SK-N-SH (cell line): ENCODE measurements at regions not wholly inside any gene's neighbourhood (a gene's known extent, or its start where the extent isn't known, plus 50 kb on each side); places are given as distances from the start of the nearest gene placed in this dataset.

Source experiments
- CTCF ChIA-PET: fragments of 300-600, 350-600 bp; formaldehyde crosslinking; extraction: SDS; loops from one replicate; lab custom pipeline; 2021; lab: Yijun Ruan, JAX
- POLR2A ChIA-PET: fragments of 350-600 bp; sonication (Branson Sonifier 250); formaldehyde crosslinking; extraction: SDS; loops from one replicate; lab custom pipeline; 2020; ENCODE audit warnings: antibody characterized with exemption, inconsistent platforms; lab: Yijun Ruan, JAX
- DNase-seq: peaks from one replicate; pipeline ENCODE4 v3.0.0; 2012
- H2AFZ ChIP-seq: fragments of 200-600 bp; sonication (generic); 2 replicates; pipeline ENCODE4 v1.8.1; 2016; ENCODE audit warnings: antibody characterized with exemption, mild to moderate bottlenecking, low read depth
- H3F3A ChIP-seq: fragments of 200-600 bp; sonication (generic); replicated peaks from 2 replicates; pipeline ENCODE3; 2016; ENCODE audit warnings: antibody characterized with exemption, mild to moderate bottlenecking; ENCODE audit not compliant: insufficient read depth
- H3K27ac ChIP-seq, 2 experiments: fragments of 200-500 bp in 1 of 2; fragments of 200-600 bp in 1 of 2; sonication (Bioruptor generic) in 1 of 2; sonication (generic), shearing (Covaris generic) in 1 of 2; 2 replicates each; pipeline versions ENCODE4 v1.5.1 to v1.6.1; 2014 to 2016; ENCODE audit warnings: low read depth in 2 of 2, inconsistent platforms in 1 of 2, low read length in 1 of 2, mild to moderate bottlenecking in 1 of 2, mixed read lengths in 1 of 2
- H3K27me3 ChIP-seq: fragments of 200-600 bp; sonication (generic), shearing (Covaris generic); 2 replicates; pipeline ENCODE4 v1.6.1; 2016; ENCODE audit warnings: mixed run types; ENCODE audit not compliant: insufficient read depth
- H3K36me3 ChIP-seq, 2 experiments: fragments of 200-500 bp in 1 of 2; fragments of 200-600 bp in 1 of 2; sonication (Bioruptor generic) in 1 of 2; sonication (generic) in 1 of 2; replicated peaks in 1 of 2; 2 replicates each; pipeline versions ENCODE3 to v1.5.1; 2014 to 2016; ENCODE audit warnings: low read length in 1 of 2, mild to moderate bottlenecking in 1 of 2; ENCODE audit not compliant: insufficient read depth in 2 of 2, control insufficient read depth in 1 of 2
- H3K4me1 ChIP-seq, 2 experiments: fragments of 200-500 bp in 1 of 2; fragments of 200-600 bp in 1 of 2; sonication (Bioruptor generic) in 1 of 2; sonication (generic), shearing (Covaris generic) in 1 of 2; 2 replicates each; pipeline versions ENCODE4 v1.5.1 to v1.6.1; 2014 to 2016; ENCODE audit warnings: low read depth in 1 of 2, low read length in 1 of 2, mixed run types in 1 of 2; ENCODE audit not compliant: insufficient read depth in 2 of 2, control insufficient read depth in 1 of 2
- H3K4me2 ChIP-seq: fragments of 200-600 bp; sonication (generic), shearing (Covaris generic); 2 replicates; pipeline ENCODE4 v1.6.1; 2017; ENCODE audit warnings: mixed run types
- H3K4me3 ChIP-seq, 2 experiments: fragments of 200-500 bp in 1 of 2; fragments of 200-600 bp in 1 of 2; sonication (Bioruptor generic) in 1 of 2; sonication (generic), shearing (Covaris generic) in 1 of 2; 2 replicates each; pipeline versions ENCODE4 v1.5.1 to v1.8.1; 2014 to 2016; ENCODE audit warnings: low read depth in 2 of 2, inconsistent platforms in 1 of 2, low read length in 1 of 2, mild to moderate bottlenecking in 1 of 2, mixed read lengths in 1 of 2, moderate library complexity in 1 of 2
- H3K79me2 ChIP-seq: fragments of 200-600 bp; sonication (generic); 2 replicates; pipeline ENCODE4 v1.8.1; 2017; ENCODE audit warnings: mild to moderate bottlenecking; ENCODE audit not compliant: insufficient read depth
- H3K9ac ChIP-seq: fragments of 200-600 bp; sonication (generic); 2 replicates; pipeline ENCODE4 v1.6.1; 2017; ENCODE audit warnings: mixed run types
- H3K9me2 ChIP-seq: fragments of 200-600 bp; sonication (generic); 2 replicates; pipeline ENCODE4 v1.6.1; 2017; ENCODE audit warnings: mixed run types
- H3K9me3 ChIP-seq: fragments of 200-600 bp; sonication (generic); 2 replicates; pipeline ENCODE4 v1.6.1; 2017; ENCODE audit warnings: mixed run types, mild to moderate bottlenecking, moderate library complexity
- H4K20me1 ChIP-seq: fragments of 200-600 bp; sonication (generic); 2 replicates; pipeline ENCODE4 v1.6.1; 2017; ENCODE audit warnings: mild to moderate bottlenecking, mixed run types; ENCODE audit not compliant: insufficient read depth
- CHD2 ChIP-seq: fragments of 150-350 bp; IDR thresholded peaks from 2 replicates; pipeline ENCODE4 v1.6.1; 2018; ENCODE audit warnings: low read length; ENCODE audit not compliant: partially characterized antibody
- ELF1 ChIP-seq: IDR thresholded peaks from 2 replicates; pipeline ENCODE4 v1.4.0; 2012
- FOSL2 ChIP-seq: IDR thresholded peaks from 2 replicates; pipeline ENCODE4 v1.4.0; 2012; ENCODE audit warnings: low read depth, mild to moderate bottlenecking, moderate library complexity, borderline replicate concordance
- FOXM1 ChIP-seq: IDR thresholded peaks from 2 replicates; pipeline ENCODE4 v1.4.0; 2012; ENCODE audit warnings: low read depth, mild to moderate bottlenecking
- JUND ChIP-seq: IDR thresholded peaks from 2 replicates; pipeline ENCODE4 v1.4.0; 2012
- MEF2A ChIP-seq: IDR thresholded peaks from 2 replicates; pipeline ENCODE4 v1.4.0; 2012; ENCODE audit warnings: low read depth, borderline replicate concordance
- NRF1 ChIP-seq: IDR thresholded peaks from 2 replicates; pipeline ENCODE4 v1.6.1; 2012; ENCODE audit warnings: low read depth, mild to moderate bottlenecking, low read length
- POLR2AphosphoS5 ChIP-seq: IDR thresholded peaks from 2 replicates; pipeline ENCODE4 v1.6.1; 2012; ENCODE audit warnings: low read depth, low read length
- RAD21 ChIP-seq: IDR thresholded peaks from 2 replicates; pipeline ENCODE4 v1.6.1; 2012; ENCODE audit warnings: mild to moderate bottlenecking, low read length
- RXRA ChIP-seq: IDR thresholded peaks from 2 replicates; pipeline ENCODE4 v1.4.0; 2012; ENCODE audit warnings: low read depth, mild to moderate bottlenecking, borderline replicate concordance
- USF1 ChIP-seq: IDR thresholded peaks from 2 replicates; pipeline ENCODE4 v1.4.0; 2012; ENCODE audit warnings: low read depth, borderline replicate concordance
- YY1 ChIP-seq: IDR thresholded peaks from 2 replicates; pipeline ENCODE4 v1.4.0; 2012; ENCODE audit warnings: low read depth, mild to moderate bottlenecking
- WGBS: methylation state at CpG from one replicate; pipeline ENCODE4 v1.1.6; 2017; ENCODE audit warnings: low lambda C conversion rate; 5-methylcytosine and 5-hydroxymethylcytosine counted together
- TF ChIP-seq, protein P1 (sequence below): IDR thresholded peaks from 2 replicates; pipeline ENCODE4 v1.4.0; 2012; ENCODE audit warnings: low read depth, borderline replicate concordance
- TF ChIP-seq, protein P2 (sequence below): IDR thresholded peaks from 2 replicates; pipeline ENCODE4 v1.4.0; 2012; ENCODE audit warnings: low read depth
- TF ChIP-seq, protein P3 (sequence below): fragments of 150-350 bp; IDR thresholded peaks from 2 replicates; pipeline ENCODE4 v1.6.1; 2017; ENCODE audit warnings: antibody characterized with exemption, low read length, low read depth, borderline replicate concordance

- no peaks in the 10 kb centered on the region for H3K36me3 ChIP-seq
- POLR2A ChIA-PET: no interaction called here
- no peak overlapping the region for H3K27ac ChIP-seq
Observed at GRCh38 chr9:118091711-118092500, 387.7 kb downstream of the TLR4 start.

DNA sequence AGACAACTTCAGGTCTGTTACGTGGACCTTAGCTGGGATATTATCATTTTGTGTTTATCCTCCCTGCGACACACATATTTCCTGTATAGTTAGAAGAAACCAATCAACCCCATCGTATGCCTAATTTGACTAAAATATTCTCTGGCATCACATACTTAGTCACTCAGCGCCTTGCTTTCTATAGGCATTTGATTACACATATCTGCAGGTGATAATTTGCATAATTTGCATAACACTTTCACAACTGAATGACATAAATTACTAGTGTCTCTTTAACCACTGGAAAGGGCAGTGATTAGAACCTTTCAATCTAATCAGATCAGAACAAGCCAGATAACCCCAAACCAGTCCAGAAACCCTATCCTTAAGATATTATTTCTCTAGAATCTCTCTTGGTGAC is 390.2 kb downstream of the TLR4 start:
- H3K9me2 ChIP-seq: no peaks in the 10 kb centered on the region
- no peaks in the 10 kb centered on the region for H3F3A ChIP-seq
- no peaks in the 10 kb centered on the region for H3K9me3 ChIP-seq
- no peak overlapping the region for H3K27ac ChIP-seq
- no peaks in the 10 kb centered on the region for H3K4me1 ChIP-seq
- H3K79me2 ChIP-seq: no peaks in the 10 kb centered on the region
- H3K4me3 ChIP-seq: no peak overlapping the region
- DNase-seq: no peak
- WGBS: 19% methylated on average over 4 of the region's 4 CpGs
- H3K9ac ChIP-seq: no peak overlapping the region
- H3K4me2 ChIP-seq: no peak overlapping the region
- TF ChIP-seq, protein P1, sequence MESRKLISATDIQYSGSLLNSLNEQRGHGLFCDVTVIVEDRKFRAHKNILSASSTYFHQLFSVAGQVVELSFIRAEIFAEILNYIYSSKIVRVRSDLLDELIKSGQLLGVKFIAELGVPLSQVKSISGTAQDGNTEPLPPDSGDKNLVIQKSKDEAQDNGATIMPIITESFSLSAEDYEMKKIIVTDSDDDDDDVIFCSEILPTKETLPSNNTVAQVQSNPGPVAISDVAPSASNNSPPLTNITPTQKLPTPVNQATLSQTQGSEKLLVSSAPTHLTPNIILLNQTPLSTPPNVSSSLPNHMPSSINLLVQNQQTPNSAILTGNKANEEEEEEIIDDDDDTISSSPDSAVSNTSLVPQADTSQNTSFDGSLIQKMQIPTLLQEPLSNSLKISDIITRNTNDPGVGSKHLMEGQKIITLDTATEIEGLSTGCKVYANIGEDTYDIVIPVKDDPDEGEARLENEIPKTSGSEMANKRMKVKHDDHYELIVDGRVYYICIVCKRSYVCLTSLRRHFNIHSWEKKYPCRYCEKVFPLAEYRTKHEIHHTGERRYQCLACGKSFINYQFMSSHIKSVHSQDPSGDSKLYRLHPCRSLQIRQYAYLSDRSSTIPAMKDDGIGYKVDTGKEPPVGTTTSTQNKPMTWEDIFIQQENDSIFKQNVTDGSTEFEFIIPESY: no peak
- TF ChIP-seq, protein P2, sequence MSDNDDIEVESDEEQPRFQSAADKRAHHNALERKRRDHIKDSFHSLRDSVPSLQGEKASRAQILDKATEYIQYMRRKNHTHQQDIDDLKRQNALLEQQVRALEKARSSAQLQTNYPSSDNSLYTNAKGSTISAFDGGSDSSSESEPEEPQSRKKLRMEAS: no peak
- no peak for TF ChIP-seq RXRA
- no peak for TF ChIP-seq YY1
- TF ChIP-seq USF1: no peak
- TF ChIP-seq NRF1: no peak
- TF ChIP-seq CHD2: no peak
- TF ChIP-seq POLR2AphosphoS5: no peak
- no peak for TF ChIP-seq RAD21
- TF ChIP-seq JUND: no peak
- TF ChIP-seq MEF2A: no peak
- no peak for TF ChIP-seq FOXM1
- TF ChIP-seq ELF1: no peak
- no peak for TF ChIP-seq FOSL2
- no peak overlapping the region for H2AFZ ChIP-seq
- H3K36me3 ChIP-seq: no peaks in the 10 kb centered on the region
- no peaks in the 10 kb centered on the region for H4K20me1 ChIP-seq
- CTCF ChIA-PET: interaction anchor here (1.0 kb wide), 1 partner anchor 75 kb away, joined by 4 read pairs; no protein-coding TSS in a partner anchor
- POLR2A ChIA-PET: no interaction called here
- H3K27me3 ChIP-seq: no peaks in the 10 kb centered on the region

More at GRCh38 chr9:118091711-118092500, 387.7 kb downstream of the TLR4 start:
- TF ChIP-seq, protein P3, sequence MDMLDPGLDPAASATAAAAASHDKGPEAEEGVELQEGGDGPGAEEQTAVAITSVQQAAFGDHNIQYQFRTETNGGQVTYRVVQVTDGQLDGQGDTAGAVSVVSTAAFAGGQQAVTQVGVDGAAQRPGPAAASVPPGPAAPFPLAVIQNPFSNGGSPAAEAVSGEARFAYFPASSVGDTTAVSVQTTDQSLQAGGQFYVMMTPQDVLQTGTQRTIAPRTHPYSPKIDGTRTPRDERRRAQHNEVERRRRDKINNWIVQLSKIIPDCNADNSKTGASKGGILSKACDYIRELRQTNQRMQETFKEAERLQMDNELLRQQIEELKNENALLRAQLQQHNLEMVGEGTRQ: no peak
- TF ChIP-seq, all 33 proteins: peak for 0
- Histone ChIP-seq H3K27me3 (no peaks in the 10 kb centered on the region), H3K79me2 (no peaks in the 10 kb centered on the region), H2AFZ (no peak overlapping the region), H3K9me2 (no peaks in the 10 kb centered on the region), H3K4me2 (no peak overlapping the region), H3F3A (no peaks in the 10 kb centered on the region), H4K20me1 (no peaks in the 10 kb centered on the region), H3K4me1 (no peaks in the 10 kb centered on the region), H3K9ac (no peak overlapping the region), H3K4me3 (no peak overlapping the region), H3K9me3 (no peaks in the 10 kb centered on the region)
- DNase-seq: no peak
- CTCF ChIA-PET: no interaction called here
- 59% methylated on average over 8 of the region's 8 CpGs for WGBS
